HG03457 (cell line): ENCODE measurements at regions not wholly inside any gene's neighbourhood (a gene's known extent, or its start where the extent isn't known, plus 50 kb on each side); places are given as distances from the start of the nearest gene placed in this dataset.
A peak's percentile ranks its signal among the peaks of the same experiment; 100 is the strongest.
"Not testable (repeated sequence)": the region's sequence is repeated elsewhere in the genome, so short reads cannot be mapped to it uniquely, and the experiment has no call there.

Source experiments
- ATAC-seq: cut with Tn5 transposase; IDR thresholded peaks from one replicate; pipeline ENCODE4 v1.9.1; 2021; ENCODE audit warnings: moderate number of reproducible peaks; ENCODE audit not compliant: unreplicated experiment

GRCh38 chr3:15851735-15852134 lies 54.0 kb upstream of the ANKRD28 start:
- ATAC-seq, result no peak

- peak; percentile 46 for ATAC-seq
Observed at GRCh38 chr3:15858547-15859506, 61.0 kb upstream of the ANKRD28 start.

GRCh38 chr3:15859507-15860013 lies 61.8 kb upstream of the ANKRD28 start:
- peak; percentile 70 for ATAC-seq

- peak; percentile 37 for ATAC-seq
Observed at GRCh38 chr3:15860014-15860934, 62.5 kb upstream of the ANKRD28 start.

GRCh38 chr3:15861163-15861562 lies 63.4 kb upstream of the ANKRD28 start:
- ATAC-seq, result no peak

GRCh38 chr3:15872807-15873206 lies 75.0 kb upstream of the ANKRD28 start:
- no peak for ATAC-seq

- ATAC-seq, result no peak
Observed at GRCh38 chr3:15873415-15873814, 75.6 kb upstream of the ANKRD28 start.

GRCh38 chr3:15875016-15875689 lies 77.4 kb upstream of the ANKRD28 start:
- ATAC-seq, result no peak

- no peak for ATAC-seq
Observed at GRCh38 chr3:15876669-15877068, 78.9 kb upstream of the ANKRD28 start.

- no peak for ATAC-seq
Observed at GRCh38 chr3:15877813-15878212, 80.0 kb upstream of the ANKRD28 start.

GRCh38 chr3:15879787-15880186 lies 82.0 kb upstream of the ANKRD28 start:
- not testable (repeated sequence) for ATAC-seq

GRCh38 chr3:15882577-15882976 lies 84.8 kb upstream of the ANKRD28 start:
- ATAC-seq, result no peak

- ATAC-seq, result no peak
Observed at GRCh38 chr3:15884132-15884531, 86.4 kb upstream of the ANKRD28 start.

GRCh38 chr3:15886521-15886920 lies 88.7 kb upstream of the ANKRD28 start:
- ATAC-seq, result no peak

GRCh38 chr3:15887261-15887660 lies 89.5 kb upstream of the ANKRD28 start:
- ATAC-seq, result no peak

- ATAC-seq, result no peak
Observed at GRCh38 chr3:15889936-15890335, 92.2 kb upstream of the ANKRD28 start.

- no peak for ATAC-seq
Observed at GRCh38 chr3:15892311-15893227, 94.8 kb upstream of the ANKRD28 start.

- ATAC-seq, result no peak
Observed at GRCh38 chr3:15894382-15894781, 96.6 kb upstream of the ANKRD28 start.

- ATAC-seq, result no peak
Observed at GRCh38 chr3:15896500-15896899, 98.7 kb upstream of the ANKRD28 start.

- no peak for ATAC-seq
Observed at GRCh38 chr3:15899388-15899787, 101.6 kb upstream of the ANKRD28 start.
